Muscle of leg (tissue), 3 donors: ENCODE measurements at regions not wholly inside any gene's neighbourhood (a gene's known extent, or its start where the extent isn't known, plus 50 kb on each side); places are given as distances from the start of the nearest gene placed in this dataset.

Experiments
- DNase-seq: peaks from one replicate; pipeline ENCODE4 v3.0.0; 2013
- H3K27ac ChIP-seq: one replicate; pipeline ENCODE4 v1.5.1; 2013; ENCODE audit warnings: mild to moderate bottlenecking, low read length, control low read depth
- H3K27me3 ChIP-seq: one replicate; pipeline ENCODE4 v1.6.1; 2013; ENCODE audit warnings: low read length; ENCODE audit not compliant: control insufficient read depth, insufficient read depth
- H3K36me3 ChIP-seq: one replicate; pipeline ENCODE4 v1.6.1; 2013; ENCODE audit warnings: low read length; ENCODE audit not compliant: control insufficient read depth, insufficient read depth
- H3K4me1 ChIP-seq: one replicate; pipeline ENCODE4 v1.6.1; 2013; ENCODE audit warnings: low read length; ENCODE audit not compliant: control insufficient read depth, insufficient read depth
- H3K4me3 ChIP-seq: one replicate; pipeline ENCODE4 v1.5.1; 2013; ENCODE audit warnings: low read length, control low read depth
- H3K9me3 ChIP-seq: replicated peaks from 2 replicates; pipeline ENCODE4 v1.6.1; 2013; ENCODE audit warnings: low read depth, low read length; ENCODE audit not compliant: control insufficient read depth
- WGBS: methylation state at CpG from one replicate; pipeline ENCODE4 v1.1.5; 2013; ENCODE audit warnings: missing lambda C conversion rate; ENCODE audit not compliant: insufficient coverage; 5-methylcytosine and 5-hydroxymethylcytosine counted together

DNA sequence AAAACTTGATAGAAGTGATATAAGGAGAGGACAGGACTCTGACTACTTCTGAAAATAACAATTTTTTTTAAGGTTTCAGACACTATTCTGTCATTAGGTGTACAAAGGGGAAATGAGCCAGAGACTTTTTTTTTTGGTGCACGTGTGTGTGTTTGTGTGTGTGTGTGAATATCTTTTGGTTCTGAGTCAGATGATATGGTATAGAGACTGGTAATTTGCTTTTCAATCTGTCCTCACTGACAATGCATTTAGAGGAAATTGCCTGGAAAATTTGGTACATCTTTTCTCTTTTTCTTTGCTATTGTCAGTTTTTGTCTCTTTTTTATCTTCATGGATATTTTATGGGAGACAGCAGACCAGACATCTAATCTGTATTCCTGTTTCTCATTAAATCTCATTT is 59.3 kb downstream of the DDIT4L start:
- Histone ChIP-seq H3K27me3 (no peaks in the 10 kb centered on the region), H3K4me3 (no peak overlapping the region), H3K4me1 (no peaks in the 10 kb centered on the region), H3K27ac (no peak overlapping the region), H3K9me3 (no peaks in the 10 kb centered on the region), H3K36me3 (no peaks in the 10 kb centered on the region)
- no CpG with 5 or more reads among the region's 1 CpG for WGBS
- DNase-seq: no peak

- peak; percentile 55 for DNase-seq
- no CpG with 5 or more reads among the region's 4 CpGs for WGBS
Observed at GRCh38 chr4:100130491-100130890, 59.8 kb downstream of the DDIT4L start.

DNA sequence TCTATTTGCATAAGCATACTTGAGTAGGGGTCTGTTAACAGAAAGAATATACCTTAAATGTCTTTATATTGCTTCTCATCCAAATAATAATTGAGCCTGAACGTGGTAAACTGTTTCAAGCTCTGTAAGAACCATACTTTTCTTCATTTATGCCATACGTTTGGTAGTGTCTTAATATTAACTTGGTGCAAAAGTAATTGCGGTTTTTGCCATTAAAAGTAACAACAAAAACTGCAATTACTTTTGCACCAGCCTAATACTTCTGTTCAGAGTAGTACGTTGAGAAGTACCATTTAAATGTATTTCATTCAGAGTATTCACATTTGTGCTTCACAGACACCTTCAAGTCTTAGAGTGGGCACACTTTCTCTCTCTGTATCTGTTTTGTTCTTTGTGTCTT is 60.5 kb downstream of the DDIT4L start:
- Histone ChIP-seq H3K4me3 (no peak overlapping the region), H3K27me3 (no peaks in the 10 kb centered on the region), H3K36me3 (no peaks in the 10 kb centered on the region), H3K9me3 (no peaks in the 10 kb centered on the region), H3K27ac (no peak overlapping the region), H3K4me1 (no peaks in the 10 kb centered on the region)
- no CpG with 5 or more reads among the region's 4 CpGs for WGBS
- no peak for DNase-seq

More at GRCh38 chr4:100130491-100130890, 59.8 kb downstream of the DDIT4L start:
- no peaks in the 10 kb centered on the region for H3K27me3 ChIP-seq
- H3K4me1 ChIP-seq: no peaks in the 10 kb centered on the region
- no peak overlapping the region for H3K4me3 ChIP-seq
- no peaks in the 10 kb centered on the region for H3K9me3 ChIP-seq
- no peak overlapping the region for H3K27ac ChIP-seq
- H3K36me3 ChIP-seq: no peaks in the 10 kb centered on the region

GRCh38 chr4:100128338-100128737 is 61.9 kb downstream of the DDIT4L start:
- Histone ChIP-seq H3K27me3 (no peaks in the 10 kb centered on the region), H3K36me3 (no peaks in the 10 kb centered on the region), H3K27ac (no peak overlapping the region), H3K4me1 (no peaks in the 10 kb centered on the region), H3K4me3 (no peak overlapping the region), H3K9me3 (no peaks in the 10 kb centered on the region)
- WGBS: no CpG with 5 or more reads among the region's 2 CpGs
- no peak for DNase-seq

DNA sequence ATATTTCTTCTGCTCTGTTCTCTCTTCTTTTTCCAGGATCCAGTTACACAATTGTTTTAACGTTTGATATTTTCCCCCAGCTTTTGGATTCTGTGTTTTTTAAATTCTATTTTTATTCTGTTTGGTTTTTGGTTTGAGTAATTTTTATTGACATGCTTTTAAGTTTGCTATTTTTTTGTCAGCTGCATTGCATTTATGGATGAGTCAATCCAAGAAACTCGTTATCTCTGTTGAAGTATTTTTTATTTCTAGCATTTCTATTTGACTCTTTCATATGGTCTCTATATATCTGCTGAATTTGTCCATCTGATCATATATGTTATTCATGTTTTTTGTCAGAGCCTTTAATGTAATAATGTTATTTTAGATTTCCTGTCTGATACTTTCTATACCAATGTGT is 65.6 kb downstream of the DDIT4L start:
- Histone ChIP-seq H3K27ac (no peak overlapping the region), H3K4me1 (no peaks in the 10 kb centered on the region), H3K9me3 (no peaks in the 10 kb centered on the region), H3K36me3 (no peaks in the 10 kb centered on the region), H3K27me3 (no peaks in the 10 kb centered on the region), H3K4me3 (no peak overlapping the region)
- DNase-seq: no peak
- WGBS: no CpG with 5 or more reads among the region's 2 CpGs

DNA sequence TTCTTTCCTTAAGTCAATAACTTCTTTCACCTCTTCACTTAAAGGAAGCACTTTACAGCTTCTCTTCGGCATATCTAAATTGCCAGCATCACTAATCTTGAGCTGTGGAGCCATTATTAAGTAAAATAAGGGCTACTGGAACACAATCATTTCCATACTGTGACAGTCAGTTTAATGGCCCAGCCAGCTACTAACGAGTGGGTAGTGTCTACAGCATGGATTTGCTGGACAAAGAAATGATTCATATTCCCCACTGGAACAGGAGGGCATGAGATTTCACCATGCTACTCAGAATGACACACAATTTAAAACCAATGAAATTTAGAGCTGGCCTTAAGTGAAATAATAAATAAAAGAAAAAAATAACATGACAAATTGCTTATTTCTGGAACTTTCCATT is 72.1 kb downstream of the DDIT4L start:
- no peak overlapping the region for H3K4me3 ChIP-seq
- WGBS: no CpG with 5 or more reads among the region's 2 CpGs

GRCh38 chr4:100117750-100118149 is 72.5 kb downstream of the DDIT4L start:
- no peak overlapping the region for H3K4me3 ChIP-seq
- 0% methylated on average over 1 of the region's 3 CpGs for WGBS
- H3K36me3 ChIP-seq: no peaks in the 10 kb centered on the region
- peak; percentile 20 for DNase-seq
- no peaks in the 10 kb centered on the region for H3K27me3 ChIP-seq
- no peaks in the 10 kb centered on the region for H3K9me3 ChIP-seq
- H3K4me1 ChIP-seq: no peaks in the 10 kb centered on the region
- H3K27ac ChIP-seq: no peak overlapping the region

More for the DNA sequence above, 72.1 kb downstream of the DDIT4L start:
- Histone ChIP-seq H3K4me1 (no peaks in the 10 kb centered on the region), H3K36me3 (no peaks in the 10 kb centered on the region), H3K9me3 (no peaks in the 10 kb centered on the region), H3K27me3 (no peaks in the 10 kb centered on the region), H3K27ac (no peak overlapping the region)
- no peak for DNase-seq

- no peak overlapping the region for H3K4me3 ChIP-seq
- H3K36me3 ChIP-seq: no peaks in the 10 kb centered on the region
- no peak overlapping the region for H3K27ac ChIP-seq
- H3K27me3 ChIP-seq: no peaks in the 10 kb centered on the region
- DNase-seq: peak; percentile 11
- H3K4me1 ChIP-seq: no peaks in the 10 kb centered on the region
- H3K9me3 ChIP-seq: no peaks in the 10 kb centered on the region
- WGBS: 100% methylated on average over 1 of the region's 4 CpGs
Observed at GRCh38 chr4:100114909-100115308, 75.4 kb downstream of the DDIT4L start.

DNA sequence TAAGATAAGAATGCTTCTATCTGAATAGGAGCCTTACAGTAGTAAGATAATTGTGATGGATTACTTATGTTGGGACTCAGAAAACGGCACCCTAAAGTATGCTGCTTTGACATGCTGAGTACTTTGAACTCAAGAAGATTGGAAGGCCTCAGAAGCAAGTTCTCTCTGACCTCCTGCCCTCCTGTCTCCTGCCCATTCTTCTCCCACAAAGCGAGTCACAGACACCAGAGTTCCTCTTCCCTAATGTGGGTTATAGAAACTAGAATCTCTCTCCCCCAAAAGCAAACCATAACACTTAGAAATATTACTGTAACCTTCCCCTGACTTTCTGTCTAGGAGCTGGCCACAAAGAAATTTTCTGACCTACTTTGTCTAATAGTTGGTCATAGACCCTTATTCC is 76.5 kb downstream of the DDIT4L start:
- Histone ChIP-seq H3K4me3 (no peak overlapping the region), H3K27ac (no peak overlapping the region)
- no CpG with 5 or more reads among the region's 2 CpGs for WGBS

DNA sequence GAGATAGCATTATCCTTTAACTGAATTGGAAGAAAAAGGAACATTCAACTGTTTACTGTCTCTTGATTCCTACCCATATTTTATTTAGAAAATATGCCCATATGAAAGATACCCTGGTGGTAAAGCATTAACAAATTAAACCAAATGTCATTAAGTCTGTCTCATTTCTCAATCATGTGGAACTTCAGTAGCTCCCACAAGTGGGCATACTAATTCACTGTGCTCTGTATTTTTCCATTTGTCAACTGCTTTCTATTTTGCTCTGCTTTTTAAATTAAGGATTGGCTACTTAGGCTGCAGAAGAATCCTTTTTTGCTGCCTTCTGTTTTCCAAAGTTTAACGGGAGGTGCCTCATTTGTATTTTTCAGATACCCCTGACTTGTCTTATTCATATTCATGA is 77.2 kb downstream of the DDIT4L start:
- WGBS: 29% methylated on average over 1 of the region's 1 CpG

More for the DNA sequence above, 76.5 kb downstream of the DDIT4L start:
- H3K27me3 ChIP-seq: no peaks in the 10 kb centered on the region
- no peak for DNase-seq
- H3K36me3 ChIP-seq: no peaks in the 10 kb centered on the region
- H3K4me1 ChIP-seq: no peaks in the 10 kb centered on the region
- H3K9me3 ChIP-seq: no peaks in the 10 kb centered on the region

GRCh38 chr4:100109921-100110320 is 80.3 kb downstream of the DDIT4L start:
- no peak for DNase-seq
- H3K9me3 ChIP-seq: no peaks in the 10 kb centered on the region
- no peaks in the 10 kb centered on the region for H3K27me3 ChIP-seq
- no peak overlapping the region for H3K27ac ChIP-seq
- no peaks in the 10 kb centered on the region for H3K4me1 ChIP-seq
- no peak overlapping the region for H3K4me3 ChIP-seq
- no peaks in the 10 kb centered on the region for H3K36me3 ChIP-seq
- 73% methylated on average over 1 of the region's 2 CpGs for WGBS

More for the DNA sequence above, 77.2 kb downstream of the DDIT4L start:
- no peak overlapping the region for H3K4me3 ChIP-seq
- H3K9me3 ChIP-seq: no peaks in the 10 kb centered on the region
- H3K4me1 ChIP-seq: no peaks in the 10 kb centered on the region
- no peak for DNase-seq
- H3K27me3 ChIP-seq: no peaks in the 10 kb centered on the region
- H3K27ac ChIP-seq: no peak overlapping the region
- no peaks in the 10 kb centered on the region for H3K36me3 ChIP-seq
